Fibroblast of peridontal ligament (primary cell): ENCODE measurements at regions not wholly inside any gene's neighbourhood (a gene's known extent, or its start where the extent isn't known, plus 50 kb on each side); places are given as distances from the start of the nearest gene placed in this dataset.
"Not testable (repeated sequence)": the region's sequence is repeated elsewhere in the genome, so short reads cannot be mapped to it uniquely, and the experiment has no call there.

Experiments used
- DNase-seq: peaks from one replicate; pipeline ENCODE4 v3.0.0-alpha.2; 2010; ENCODE audit errors: extremely low read depth

DNA sequence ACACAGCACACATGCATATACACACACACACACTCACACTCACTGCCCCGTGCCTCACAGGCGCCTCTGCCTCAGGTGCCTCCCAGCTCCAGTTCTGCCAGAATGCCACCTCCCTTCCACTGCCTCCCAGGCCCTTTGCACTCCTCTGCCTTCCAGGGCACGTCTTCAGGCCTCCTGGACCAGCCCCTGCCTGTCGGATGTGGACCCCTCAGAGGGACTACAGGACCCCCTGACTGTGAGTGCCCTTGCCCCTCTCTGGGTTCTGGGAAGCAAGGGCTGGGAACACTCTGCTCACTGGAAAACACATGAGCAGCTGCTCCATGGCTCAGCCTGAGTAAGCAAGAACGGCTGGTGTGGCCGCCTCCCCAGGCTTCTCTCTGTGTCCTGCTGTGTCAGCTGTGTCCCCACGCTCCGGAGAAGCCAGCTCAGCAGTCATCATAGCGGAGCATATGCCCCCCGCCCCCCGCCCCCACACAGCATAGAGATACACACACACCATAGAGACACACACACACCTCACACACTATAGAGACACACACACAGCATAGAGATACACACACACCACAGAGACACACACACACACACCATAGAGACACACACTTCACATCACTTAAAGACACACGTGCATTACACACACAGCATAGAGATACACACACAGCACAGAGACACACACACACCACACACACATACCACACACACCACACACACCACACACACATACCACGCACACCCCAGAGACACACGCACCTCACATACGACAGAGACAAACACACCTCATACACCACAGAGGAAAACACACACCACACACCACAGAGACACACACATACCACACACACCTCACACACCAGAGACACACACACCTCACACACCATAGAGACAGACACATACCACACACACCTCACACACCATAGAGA is 271.3 kb downstream of the CYRIA start:
- no peak for DNase-seq

GRCh38 chr2:16393500-16394071 is 272.0 kb downstream of the CYRIA start:
- no peak for DNase-seq

DNA sequence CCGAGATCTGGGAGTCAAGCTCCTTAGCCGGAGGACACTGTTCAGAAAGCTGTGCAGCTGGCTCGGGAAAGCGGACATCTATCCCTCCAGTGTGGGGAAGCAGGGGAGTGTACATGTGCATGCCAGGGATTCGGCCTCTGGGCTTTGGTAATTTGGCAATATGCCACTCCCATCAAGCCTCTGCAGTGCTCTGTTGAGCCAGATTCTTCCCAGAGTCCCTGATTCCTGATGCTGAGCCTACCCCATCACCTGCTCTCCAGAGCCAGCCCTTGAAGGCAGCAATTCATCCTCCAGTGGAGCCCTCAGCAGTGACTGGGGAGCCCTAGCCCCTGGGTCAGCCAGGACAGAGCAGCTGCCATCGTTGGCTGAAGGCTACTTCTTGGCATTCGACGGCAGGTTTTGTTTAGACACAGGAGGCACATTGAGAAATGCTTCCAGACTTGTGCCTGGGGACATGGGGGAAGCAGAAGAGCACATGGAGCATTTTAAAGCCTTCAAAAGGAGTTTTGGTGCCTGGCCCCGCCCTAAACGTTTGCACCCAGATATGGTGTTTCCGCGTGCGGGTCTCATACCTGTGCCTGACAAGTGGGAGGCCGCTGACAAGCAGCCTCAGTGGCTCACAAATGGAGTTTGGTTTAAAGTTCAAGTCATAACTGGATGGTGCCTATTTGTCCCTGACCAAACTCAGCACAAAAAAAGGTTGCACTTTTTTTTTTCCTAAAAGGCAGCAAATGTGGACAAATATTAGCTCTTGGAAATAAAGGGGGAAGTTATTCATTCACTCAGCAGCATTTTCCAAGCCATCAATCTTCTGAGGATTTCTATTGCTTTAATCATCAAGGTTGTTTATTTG is 272.8 kb downstream of the CYRIA start:
- DNase-seq, result no peak

- no peak for DNase-seq
Measured at GRCh38 chr2:16391986-16392385, 273.6 kb downstream of the CYRIA start.

- no peak for DNase-seq
Measured at GRCh38 chr2:16390561-16390960, 275.1 kb downstream of the CYRIA start.

GRCh38 chr2:16389611-16390010 is 276.0 kb downstream of the CYRIA start:
- no peak for DNase-seq

DNA sequence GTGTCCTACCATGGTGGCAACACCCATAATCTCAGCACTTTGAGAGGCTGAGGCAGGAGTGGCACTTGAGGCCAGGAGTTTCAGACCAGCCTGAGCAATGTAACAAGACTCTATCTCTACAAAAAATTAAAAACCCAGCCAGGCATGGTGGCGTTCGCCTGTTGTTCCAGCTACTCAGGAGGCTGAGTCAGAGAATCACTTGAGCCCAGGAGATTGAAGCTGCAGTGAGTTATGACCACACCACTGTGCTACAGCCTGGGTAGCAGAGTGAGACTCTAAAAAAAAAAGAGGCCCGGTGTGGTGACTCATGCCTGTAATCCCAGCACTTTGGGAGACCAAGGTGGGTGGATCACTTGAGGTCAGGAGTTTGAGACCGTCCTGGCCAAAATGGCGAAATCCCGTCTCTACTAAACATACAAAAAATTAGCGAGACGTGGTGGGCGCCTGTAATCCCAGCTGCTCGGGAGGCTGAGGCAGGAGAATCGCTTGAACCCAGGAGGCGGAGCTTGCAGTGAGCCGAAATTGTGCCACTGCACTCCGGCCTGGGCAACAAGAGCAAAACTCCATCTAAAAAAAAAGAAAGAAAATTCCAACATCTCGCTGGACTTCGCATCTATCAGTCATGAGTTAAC is 277.3 kb downstream of the CYRIA start:
- DNase-seq, result not testable (repeated sequence)

DNA sequence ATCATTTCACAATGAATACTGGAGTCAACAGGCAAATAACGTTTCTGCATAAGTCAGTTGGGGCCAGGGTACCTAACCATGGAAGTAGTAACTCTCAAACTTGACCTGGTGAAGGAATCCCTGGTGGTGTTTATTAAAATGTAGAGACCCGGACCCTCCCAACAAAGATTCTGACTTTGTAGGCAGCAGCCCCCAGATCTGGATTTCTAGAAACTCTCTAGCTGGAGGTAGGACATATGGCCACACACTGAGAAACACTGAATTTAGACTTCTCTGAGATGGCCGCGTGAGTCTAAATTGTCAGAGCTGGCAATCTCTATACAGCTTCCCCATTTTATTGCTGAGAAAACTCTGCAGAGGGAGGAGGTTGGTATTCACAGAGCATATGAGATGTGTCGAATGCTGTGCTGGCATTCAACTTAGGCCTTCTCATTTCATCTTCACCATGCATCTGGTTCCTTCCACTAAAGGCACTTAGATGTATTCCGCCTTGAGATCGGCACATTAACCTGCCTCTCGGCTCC is 278.1 kb downstream of the CYRIA start:
- DNase-seq, result no peak

GRCh38 chr2:16386431-16386830 is 279.2 kb downstream of the CYRIA start:
- DNase-seq, result no peak

GRCh38 chr2:16386031-16386430 is 279.6 kb downstream of the CYRIA start:
- no peak for DNase-seq

GRCh38 chr2:16385341-16385740 is 280.3 kb downstream of the CYRIA start:
- DNase-seq, result no peak

GRCh38 chr2:16383411-16383810 is 282.2 kb downstream of the CYRIA start:
- no peak for DNase-seq

DNA sequence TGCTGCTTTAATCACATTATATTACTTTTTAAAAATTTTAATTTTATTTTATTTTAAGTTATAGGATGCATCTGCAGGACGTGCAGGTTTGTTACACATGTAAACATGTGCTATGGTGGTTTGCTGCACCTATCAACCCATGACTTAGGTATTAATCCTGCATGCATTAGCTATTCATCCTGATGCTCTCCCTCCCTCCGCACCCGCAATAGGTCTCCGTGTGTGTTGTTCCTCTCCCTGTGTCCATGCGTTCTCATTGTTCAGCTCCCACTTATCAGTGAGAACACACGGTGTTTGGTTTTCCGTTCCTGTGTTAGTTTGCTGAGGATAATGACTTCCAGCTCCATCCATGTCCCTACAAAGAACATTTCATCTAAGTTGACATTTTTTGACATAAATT is 283.2 kb downstream of the CYRIA start:
- no peak for DNase-seq

DNA sequence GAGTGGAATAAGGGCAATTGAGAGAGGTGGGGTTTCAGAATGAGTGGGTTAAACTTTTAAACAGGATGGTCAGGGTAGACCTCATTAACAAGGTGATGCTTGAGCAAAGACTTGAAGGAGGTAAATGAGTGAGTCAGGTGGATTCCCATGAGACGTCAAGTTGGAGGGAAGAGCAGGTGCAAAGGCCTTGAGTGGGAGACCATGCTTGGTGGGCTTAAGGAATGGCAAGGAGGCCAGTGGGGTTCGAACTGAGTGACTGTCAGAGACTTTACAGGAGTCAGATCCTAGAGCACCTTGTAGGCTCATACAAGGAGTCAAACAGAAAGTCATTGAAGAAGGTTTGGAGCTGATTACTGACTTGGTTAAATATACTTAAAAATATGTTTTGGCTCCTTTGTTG is 284.1 kb downstream of the CYRIA start:
- no peak for DNase-seq

DNA sequence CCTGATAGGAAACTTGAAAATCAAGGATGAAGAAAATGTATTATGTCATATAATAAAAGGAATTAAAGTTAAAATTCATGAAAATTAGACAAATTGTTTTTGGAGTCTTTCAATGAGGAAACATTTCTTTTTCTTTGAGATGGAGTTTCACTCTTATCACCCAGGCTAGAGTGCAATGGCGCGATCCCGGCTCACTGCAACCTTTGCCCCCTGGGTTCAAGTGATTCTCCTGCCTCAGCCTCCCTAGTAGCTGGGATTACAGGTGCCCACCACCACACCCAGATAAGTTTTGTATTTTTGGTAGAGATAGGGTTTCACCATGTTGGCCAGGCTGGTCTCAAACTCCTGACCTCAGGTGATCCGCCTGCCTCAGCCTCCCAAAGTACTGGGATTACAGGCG is 285.7 kb downstream of the CYRIA start:
- not testable (repeated sequence) for DNase-seq

DNA sequence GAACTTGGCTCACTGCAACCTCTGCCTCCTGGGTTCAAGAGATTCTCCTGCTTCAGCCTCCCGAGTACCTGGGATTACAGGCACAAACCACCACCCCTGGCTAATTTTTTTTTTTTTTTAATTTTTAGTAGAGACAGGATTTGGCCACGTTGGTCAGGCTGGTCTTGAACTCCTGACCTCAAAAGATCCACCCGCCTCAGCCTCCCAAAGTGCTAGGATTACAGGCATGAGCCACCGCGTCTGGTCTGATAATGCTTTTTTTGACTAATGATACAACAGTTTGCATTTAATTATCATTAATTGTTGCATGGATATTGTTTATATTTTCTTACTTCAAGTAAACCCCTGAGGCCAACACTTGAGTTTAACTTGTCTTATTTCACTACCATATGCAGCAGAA is 286.6 kb downstream of the CYRIA start:
- DNase-seq, result not testable (repeated sequence)

DNA sequence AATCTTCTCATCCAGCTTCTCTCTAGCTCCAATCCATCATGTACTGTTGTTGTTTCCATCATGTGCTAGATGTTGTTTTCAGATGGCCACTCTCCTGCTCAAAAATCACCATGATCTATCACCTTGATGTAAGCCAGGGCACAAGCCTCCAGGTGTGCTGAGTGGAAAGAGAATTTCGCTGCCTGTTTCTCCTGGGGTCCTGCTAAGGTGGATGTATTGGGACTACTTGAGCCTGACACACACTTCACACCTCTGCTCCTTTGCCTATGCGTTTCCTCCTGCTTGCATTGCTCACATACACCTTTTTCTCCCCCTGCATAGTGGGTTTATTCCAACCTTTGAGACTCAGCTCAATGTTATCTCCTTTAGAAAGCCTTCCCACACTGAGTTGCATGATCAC is 287.6 kb downstream of the CYRIA start:
- no peak for DNase-seq

DNA sequence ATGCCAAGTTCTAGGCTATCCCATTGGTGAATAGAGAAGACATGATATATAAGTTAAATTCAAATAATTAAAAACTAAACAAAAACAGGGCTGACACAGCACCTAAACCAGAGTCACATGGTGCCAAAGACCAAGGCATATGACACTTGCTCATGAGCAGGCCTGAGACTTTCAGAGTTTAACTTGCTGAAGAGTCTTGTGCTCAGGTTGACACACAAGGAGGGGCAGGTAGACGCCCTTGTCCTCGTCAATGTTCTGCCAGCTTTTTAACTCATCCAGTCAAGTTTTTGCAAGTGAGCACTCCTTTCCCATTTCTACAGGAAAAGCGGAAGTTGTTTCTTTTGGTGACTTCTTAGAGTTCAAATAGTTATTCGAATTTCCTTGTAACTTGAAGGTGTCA is 289.7 kb downstream of the CYRIA start:
- DNase-seq, result no peak

DNA sequence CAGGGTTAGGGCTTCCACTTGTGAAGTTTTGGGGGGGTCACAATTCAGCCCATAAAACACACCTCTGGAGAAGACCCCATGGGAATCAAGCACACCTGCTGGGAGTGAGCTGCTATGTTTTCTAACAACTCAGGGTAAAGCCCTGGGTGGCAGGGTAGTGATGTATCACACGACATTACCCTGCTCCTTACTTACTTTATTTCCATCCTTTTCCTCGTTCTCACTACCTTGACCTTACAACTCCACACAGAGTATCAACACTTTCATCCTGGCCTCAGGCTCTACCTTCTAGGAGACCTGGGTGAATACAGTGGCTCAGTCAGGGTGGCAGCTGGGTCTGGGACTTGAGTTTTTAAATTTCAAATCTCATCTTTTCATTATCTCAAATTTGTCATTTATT is 290.3 kb downstream of the CYRIA start:
- DNase-seq, result no peak

GRCh38 chr2:16374671-16375070 is 291.0 kb downstream of the CYRIA start:
- no peak for DNase-seq

DNA sequence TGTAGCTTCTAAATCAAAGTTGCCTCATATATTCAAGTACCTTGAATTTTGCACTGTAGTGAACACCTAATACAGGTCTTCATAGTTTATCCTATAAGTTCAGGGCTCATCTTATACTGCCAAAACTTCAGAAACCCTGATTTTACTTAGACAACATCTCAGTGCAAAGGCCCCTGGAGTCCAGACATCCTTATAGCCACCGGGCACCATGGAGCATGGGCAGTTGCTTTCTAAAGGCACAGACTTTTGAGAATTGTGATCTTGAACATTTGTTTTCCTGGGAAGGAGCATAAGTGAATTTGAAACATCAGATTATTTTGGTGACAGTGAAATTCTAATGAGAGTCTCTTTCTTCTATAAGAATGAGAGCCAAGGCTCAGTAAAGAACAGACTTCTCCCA is 292.3 kb downstream of the CYRIA start:
- no peak for DNase-seq

- DNase-seq, result no peak
Measured at GRCh38 chr2:16371751-16372150, 293.9 kb downstream of the CYRIA start.
